Sigmoid colon (tissue), 4 donors: ENCODE measurements at regions not wholly inside any gene's neighbourhood (a gene's known extent, or its start where the extent isn't known, plus 50 kb on each side); places are given as distances from the start of the nearest gene placed in this dataset.

Experiments used
- CTCF ChIP-seq, 4 experiments: fragments of 450-650 bp in 3 of 4; fragments of 200-600 bp in 1 of 4; IDR thresholded peaks; one replicate each; pipeline ENCODE4 v1.5.1; 2016 to 2019; ENCODE audit warnings: antibody characterized with exemption in 4 of 4, mild to moderate bottlenecking in 3 of 4, moderate library complexity in 2 of 4
- EP300 ChIP-seq, 4 donors: sonication (generic); formaldehyde crosslinking; IDR thresholded peaks; one replicate each; pipeline ENCODE4 v1.6.1; 2017; ENCODE audit warnings: antibody characterized with exemption in 4 of 4
- POLR2A ChIP-seq, 2 donors: fragments of 450-650 bp; IDR thresholded peaks; one replicate each; pipeline ENCODE4 v1.6.1; 2016; ENCODE audit warnings: antibody characterized with exemption in 2 of 2, mild to moderate bottlenecking in 2 of 2, moderate library complexity in 2 of 2
- POLR2AphosphoS5 ChIP-seq, 4 donors: sonication (generic); formaldehyde crosslinking; IDR thresholded peaks; one replicate each; pipeline ENCODE4 v1.6.1; 2017; ENCODE audit warnings: antibody characterized with exemption in 4 of 4

GRCh38 chr10:125523347-125523746 lies 159.6 kb downstream of the TEX36 start:
- TF ChIP-seq CTCF (IDR thresholded peaks at IDR 0.05) (no peak), POLR2A (IDR thresholded peaks at IDR 0.05) (no peak), EP300 (IDR thresholded peaks at IDR 0.05) (no peak), POLR2AphosphoS5 (IDR thresholded peaks at IDR 0.05) (no peak)
